Right atrium auricular region (tissue), 2 donors: ENCODE measurements at regions not wholly inside any gene's neighbourhood (a gene's known extent, or its start where the extent isn't known, plus 50 kb on each side); places are given as distances from the start of the nearest gene placed in this dataset.

Source experiments
- DNase-seq: peaks from one replicate; pipeline ENCODE4 v3.0.0-alpha.2; 2019; ENCODE audit warnings: low spot score
- H3K27ac ChIP-seq, 2 donors: fragments of 200-600 bp; sonication (generic); 1 replicate in 1 of 2; 2 replicates in 1 of 2; pipeline ENCODE4 v1.5.1; 2016 to 2019
- H3K27me3 ChIP-seq, 2 donors: fragments of 200-600 bp; sonication (generic); one replicate each; pipeline versions ENCODE4 v1.5.1 to v1.6.0; 2017 to 2019
- H3K36me3 ChIP-seq: fragments of 200-600 bp; sonication (generic); one replicate; pipeline ENCODE4 v1.5.1; 2016
- H3K4me1 ChIP-seq, 2 donors: fragments of 200-600 bp; sonication (generic); one replicate each; pipeline versions ENCODE4 v1.5.1 to v1.6.0; 2017 to 2019
- H3K4me3 ChIP-seq, 2 donors: fragments of 200-600 bp; sonication (generic); 1 replicate in 1 of 2; 2 replicates in 1 of 2; pipeline ENCODE4 v1.5.1; 2017 to 2019; ENCODE audit warnings: mild to moderate bottlenecking in 1 of 2, moderate library complexity in 1 of 2
- H3K9me3 ChIP-seq, 2 donors: fragments of 200-600 bp; sonication (generic); one replicate each; pipeline ENCODE4 v1.5.1; 2019
- TF ChIP-seq, protein P1 (sequence below), 2 donors: fragments of 200-600 bp; sonication (generic); IDR thresholded peaks; one replicate each; pipeline ENCODE4 v1.5.1; 2019; ENCODE audit warnings: antibody characterized with exemption in 2 of 2

- H3K27me3 ChIP-seq: no peaks in the 10 kb centered on the region
- no peak overlapping the region for H3K27ac ChIP-seq
- H3K36me3 ChIP-seq: no peaks in the 10 kb centered on the region
- TF ChIP-seq, protein P1, sequence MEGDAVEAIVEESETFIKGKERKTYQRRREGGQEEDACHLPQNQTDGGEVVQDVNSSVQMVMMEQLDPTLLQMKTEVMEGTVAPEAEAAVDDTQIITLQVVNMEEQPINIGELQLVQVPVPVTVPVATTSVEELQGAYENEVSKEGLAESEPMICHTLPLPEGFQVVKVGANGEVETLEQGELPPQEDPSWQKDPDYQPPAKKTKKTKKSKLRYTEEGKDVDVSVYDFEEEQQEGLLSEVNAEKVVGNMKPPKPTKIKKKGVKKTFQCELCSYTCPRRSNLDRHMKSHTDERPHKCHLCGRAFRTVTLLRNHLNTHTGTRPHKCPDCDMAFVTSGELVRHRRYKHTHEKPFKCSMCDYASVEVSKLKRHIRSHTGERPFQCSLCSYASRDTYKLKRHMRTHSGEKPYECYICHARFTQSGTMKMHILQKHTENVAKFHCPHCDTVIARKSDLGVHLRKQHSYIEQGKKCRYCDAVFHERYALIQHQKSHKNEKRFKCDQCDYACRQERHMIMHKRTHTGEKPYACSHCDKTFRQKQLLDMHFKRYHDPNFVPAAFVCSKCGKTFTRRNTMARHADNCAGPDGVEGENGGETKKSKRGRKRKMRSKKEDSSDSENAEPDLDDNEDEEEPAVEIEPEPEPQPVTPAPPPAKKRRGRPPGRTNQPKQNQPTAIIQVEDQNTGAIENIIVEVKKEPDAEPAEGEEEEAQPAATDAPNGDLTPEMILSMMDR (IDR thresholded peaks at IDR 0.05): no peak
- no peak overlapping the region for H3K4me3 ChIP-seq
- DNase-seq: no peak
- no peaks in the 10 kb centered on the region for H3K9me3 ChIP-seq
- no peaks in the 10 kb centered on the region for H3K4me1 ChIP-seq
Observed at GRCh38 chr10:59586407-59586891, 123.2 kb downstream of the SLC16A9 start.

DNA sequence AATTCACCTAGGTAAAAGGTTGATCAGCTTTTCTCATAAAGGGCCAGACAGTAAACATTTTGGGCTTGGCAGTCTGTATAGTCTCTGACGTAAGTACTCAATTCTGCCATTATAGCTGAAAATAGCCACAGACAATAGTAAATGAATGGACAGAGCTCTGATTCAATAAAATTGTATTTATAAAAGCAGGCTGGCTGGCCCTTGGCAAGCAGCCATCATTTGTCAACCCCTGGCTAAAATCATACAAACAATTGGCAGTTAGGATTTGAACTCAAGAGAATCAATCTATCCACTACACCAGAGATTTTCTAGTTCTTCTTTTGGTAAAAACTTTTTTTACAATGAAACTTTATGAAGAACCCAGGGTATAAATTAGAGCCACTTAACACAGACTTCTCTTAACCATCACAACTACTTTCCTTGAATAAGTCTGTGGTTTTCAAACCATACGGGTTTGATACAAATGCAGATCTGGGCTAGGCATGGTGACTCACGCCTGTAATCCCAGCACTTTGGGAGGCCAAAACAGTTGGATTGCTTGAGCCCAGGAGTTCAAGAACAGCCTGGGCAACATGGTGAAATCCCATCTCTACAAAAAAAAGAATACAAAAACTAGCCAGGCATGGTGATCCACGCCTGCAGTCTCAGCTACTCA, 124.5 kb downstream of the SLC16A9 start:
- TF ChIP-seq, protein P1 (IDR thresholded peaks at IDR 0.05): no peak
- no peak for DNase-seq
- Histone ChIP-seq H3K27me3 (no peaks in the 10 kb centered on the region), H3K27ac (no peak overlapping the region), H3K4me3 (no peak overlapping the region), H3K4me1 (no peaks in the 10 kb centered on the region), H3K9me3 (no peaks in the 10 kb centered on the region), H3K36me3 (no peaks in the 10 kb centered on the region)

DNA sequence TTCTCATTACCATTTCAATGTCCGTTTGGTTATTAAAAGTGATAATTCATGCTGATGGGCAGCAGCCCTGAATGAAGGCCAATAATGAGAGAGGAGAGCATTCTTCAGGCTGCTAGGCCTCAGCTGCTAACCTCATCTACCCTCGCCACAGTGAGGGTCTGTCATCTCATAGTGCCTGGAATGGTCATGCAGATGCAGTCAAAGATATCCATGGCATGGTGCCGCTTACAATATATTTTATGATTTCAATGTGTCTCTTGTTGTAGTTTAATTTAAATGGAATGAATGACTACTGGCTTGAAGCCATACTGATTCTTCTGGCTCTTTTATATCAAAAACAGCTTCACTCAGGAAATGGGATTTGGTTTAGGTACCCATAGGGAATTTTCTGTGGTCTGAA, 126.9 kb downstream of the SLC16A9 start:
- Histone ChIP-seq H3K36me3 (no peaks in the 10 kb centered on the region), H3K4me3 (no peak overlapping the region), H3K27me3 (no peaks in the 10 kb centered on the region), H3K27ac (no peak overlapping the region), H3K9me3 (no peaks in the 10 kb centered on the region), H3K4me1 (no peaks in the 10 kb centered on the region)
- no peak for DNase-seq
- TF ChIP-seq, protein P1 (IDR thresholded peaks at IDR 0.05): no peak

GRCh38 chr10:59582058-59582457, 127.6 kb downstream of the SLC16A9 start:
- Histone ChIP-seq H3K27ac (peak overlapping the region in 1 of 2 donors; percentile 25), H3K36me3 (no peaks in the 10 kb centered on the region), H3K4me3 (no peak overlapping the region), H3K27me3 (no peaks in the 10 kb centered on the region), H3K4me1 (no peaks in the 10 kb centered on the region), H3K9me3 (no peaks in the 10 kb centered on the region)
- no peak for DNase-seq
- TF ChIP-seq, protein P1 (IDR thresholded peaks at IDR 0.05): no peak

GRCh38 chr10:59580026-59580863, 129.4 kb downstream of the SLC16A9 start:
- Histone ChIP-seq H3K27ac (no peak overlapping the region), H3K9me3 (no peaks in the 10 kb centered on the region), H3K36me3 (no peaks in the 10 kb centered on the region), H3K4me3 (no peak overlapping the region), H3K27me3 (no peaks in the 10 kb centered on the region), H3K4me1 (no peaks in the 10 kb centered on the region)
- TF ChIP-seq, protein P1 (IDR thresholded peaks at IDR 0.05): peak in 1 of 2 donors; percentile 61
- no peak for DNase-seq
